ENCODE measurements at regions not wholly inside any gene's neighbourhood (a gene's known extent, or its start where the extent isn't known, plus 50 kb on each side); places are given as distances from the start of the nearest gene placed in this dataset.

- Histone ChIP-seq H3K27ac (no peak overlapping the region), H3K4me3 (no peak overlapping the region), H3K36me3 (no peaks in the 10 kb centered on the region), H3K27me3 (no peaks in the 10 kb centered on the region), H3K4me1 (ENCODE audit: low read depth) (no peaks in the 10 kb centered on the region), H3K9me3 (ENCODE audit: low read depth) (no peaks in the 10 kb centered on the region)
- TF ChIP-seq CTCF (IDR thresholded peaks at IDR 0.05; ENCODE audit: low read depth, low read length): no peak
- DNase-seq (ENCODE audit: low read depth in 1 of 2, low spot score in 1 of 2): no peak
Observed at GRCh38 chr12:28885928-28886327, 263.1 kb upstream of the FAR2 start.

- H3K4me1 ChIP-seq (ENCODE audit: low read depth): no peaks in the 10 kb centered on the region
- no peak for DNase-seq (ENCODE audit: low read depth in 1 of 2, low spot score in 1 of 2)
- no peak overlapping the region for H3K27ac ChIP-seq
- no peak overlapping the region for H3K4me3 ChIP-seq
- H3K9me3 ChIP-seq (ENCODE audit: low read depth): no peaks in the 10 kb centered on the region
- no peak for TF ChIP-seq CTCF (IDR thresholded peaks at IDR 0.05; ENCODE audit: low read depth, low read length)
- no peaks in the 10 kb centered on the region for H3K36me3 ChIP-seq
- H3K27me3 ChIP-seq: no peaks in the 10 kb centered on the region
Observed at GRCh38 chr12:28887461-28887990, 261.6 kb upstream of the FAR2 start.

- TF ChIP-seq CTCF (IDR thresholded peaks at IDR 0.05; ENCODE audit: low read depth, low read length): no peak
- Histone ChIP-seq H3K36me3 (no peaks in the 10 kb centered on the region), H3K4me1 (ENCODE audit: low read depth) (no peaks in the 10 kb centered on the region), H3K27ac (no peak overlapping the region), H3K9me3 (ENCODE audit: low read depth) (no peaks in the 10 kb centered on the region), H3K27me3 (no peaks in the 10 kb centered on the region), H3K4me3 (no peak overlapping the region)
- no peak for DNase-seq (ENCODE audit: low read depth in 1 of 2, low spot score in 1 of 2)
Observed at GRCh38 chr12:28890664-28891063, 258.4 kb upstream of the FAR2 start.

GRCh38 chr12:28891126-28891525 is 258.0 kb upstream of the FAR2 start:
- no peak overlapping the region for H3K27ac ChIP-seq
- H3K4me1 ChIP-seq (ENCODE audit: low read depth): no peaks in the 10 kb centered on the region
- H3K36me3 ChIP-seq: no peaks in the 10 kb centered on the region
- no peaks in the 10 kb centered on the region for H3K9me3 ChIP-seq (ENCODE audit: low read depth)
- no peak for DNase-seq (ENCODE audit: low read depth in 1 of 2, low spot score in 1 of 2)
- TF ChIP-seq CTCF (IDR thresholded peaks at IDR 0.05; ENCODE audit: low read depth, low read length): no peak
- H3K27me3 ChIP-seq: no peaks in the 10 kb centered on the region
- H3K4me3 ChIP-seq: no peak overlapping the region

- Histone ChIP-seq H3K4me1 (ENCODE audit: low read depth) (no peaks in the 10 kb centered on the region), H3K27ac (no peak overlapping the region), H3K9me3 (ENCODE audit: low read depth) (no peaks in the 10 kb centered on the region), H3K27me3 (no peaks in the 10 kb centered on the region), H3K36me3 (no peaks in the 10 kb centered on the region), H3K4me3 (no peak overlapping the region)
- DNase-seq (ENCODE audit: low read depth in 1 of 2, low spot score in 1 of 2): peak in 1 of 2 donors; percentile 77
- TF ChIP-seq CTCF (IDR thresholded peaks at IDR 0.05; ENCODE audit: low read depth, low read length): no peak
Observed at GRCh38 chr12:28893365-28893764, 255.7 kb upstream of the FAR2 start.

- no peaks in the 10 kb centered on the region for H3K27me3 ChIP-seq
- H3K36me3 ChIP-seq: no peaks in the 10 kb centered on the region
- no peak overlapping the region for H3K4me3 ChIP-seq
- DNase-seq (ENCODE audit: low read depth in 1 of 2, low spot score in 1 of 2): no peak
- TF ChIP-seq CTCF (IDR thresholded peaks at IDR 0.05; ENCODE audit: low read depth, low read length): no peak
- H3K4me1 ChIP-seq (ENCODE audit: low read depth): no peaks in the 10 kb centered on the region
- H3K27ac ChIP-seq: no peak overlapping the region
- no peaks in the 10 kb centered on the region for H3K9me3 ChIP-seq (ENCODE audit: low read depth)
Observed at GRCh38 chr12:28893856-28894255, 255.2 kb upstream of the FAR2 start.
